Activated B cell treated with CpG ODN at 0.5 μM for 24 hours (primary cell): ENCODE measurements at regions not wholly inside any gene's neighbourhood (a gene's known extent, or its start where the extent isn't known, plus 50 kb on each side); places are given as distances from the start of the nearest gene placed in this dataset.

Experiments
- ATAC-seq: fragments of 200-7000 bp; cut with Tn5 transposase; one replicate; pipeline ENCODE4 v1.10.0; 2021; ENCODE audit warnings: low read depth, mild to moderate bottlenecking, moderate library complexity
- CTCF ChIA-PET: fragments of 350-600 bp; sonication (Branson Sonifier 250); formaldehyde crosslinking; loops from one replicate; lab custom pipeline; 2021; ENCODE audit warnings: antibody characterized with exemption; lab: Charles Lee
- POLR2A ChIA-PET: fragments of 350-600 bp; sonication (Branson Sonifier 250); formaldehyde crosslinking; loops from one replicate; lab custom pipeline; 2021; ENCODE audit warnings: antibody characterized with exemption; lab: Charles Lee
- DNase-seq: peaks from one replicate; pipeline ENCODE4 v3.0.0; 2022
- H3K27ac Mint-ChIP-seq: one replicate; pipeline ENCODE4 v1.8.0; 2020; ENCODE audit warnings: mixed read lengths
- H3K27me3 Mint-ChIP-seq: one replicate; pipeline ENCODE4 v1.8.0; 2021; ENCODE audit warnings: mixed read lengths
- H3K36me3 Mint-ChIP-seq: one replicate; pipeline ENCODE4 v1.8.0; 2021; ENCODE audit warnings: low read depth, mixed read lengths
- H3K4me1 Mint-ChIP-seq: one replicate; pipeline ENCODE4 v1.8.0; 2021; ENCODE audit warnings: mixed read lengths
- H3K4me3 Mint-ChIP-seq: one replicate; pipeline ENCODE4 v1.8.0; 2020; ENCODE audit warnings: mild to moderate bottlenecking, mixed read lengths
- H3K9me3 Mint-ChIP-seq: one replicate; pipeline ENCODE4 v1.8.0; 2020; ENCODE audit warnings: mixed read lengths
- intact Hi-C: fragments of 100-400 bp; cut with micrococcal nuclease; formaldehyde crosslinking; loops from one replicate; pipeline ENCODE4 v1.15.1; 2024
- TF ChIP-seq, protein P1 (sequence below): fragments of 200-600 bp; IDR thresholded peaks from one replicate; pipeline ENCODE4 v1.8.0; 2022; ENCODE audit warnings: antibody characterized with exemption, mild to moderate bottlenecking

DNA sequence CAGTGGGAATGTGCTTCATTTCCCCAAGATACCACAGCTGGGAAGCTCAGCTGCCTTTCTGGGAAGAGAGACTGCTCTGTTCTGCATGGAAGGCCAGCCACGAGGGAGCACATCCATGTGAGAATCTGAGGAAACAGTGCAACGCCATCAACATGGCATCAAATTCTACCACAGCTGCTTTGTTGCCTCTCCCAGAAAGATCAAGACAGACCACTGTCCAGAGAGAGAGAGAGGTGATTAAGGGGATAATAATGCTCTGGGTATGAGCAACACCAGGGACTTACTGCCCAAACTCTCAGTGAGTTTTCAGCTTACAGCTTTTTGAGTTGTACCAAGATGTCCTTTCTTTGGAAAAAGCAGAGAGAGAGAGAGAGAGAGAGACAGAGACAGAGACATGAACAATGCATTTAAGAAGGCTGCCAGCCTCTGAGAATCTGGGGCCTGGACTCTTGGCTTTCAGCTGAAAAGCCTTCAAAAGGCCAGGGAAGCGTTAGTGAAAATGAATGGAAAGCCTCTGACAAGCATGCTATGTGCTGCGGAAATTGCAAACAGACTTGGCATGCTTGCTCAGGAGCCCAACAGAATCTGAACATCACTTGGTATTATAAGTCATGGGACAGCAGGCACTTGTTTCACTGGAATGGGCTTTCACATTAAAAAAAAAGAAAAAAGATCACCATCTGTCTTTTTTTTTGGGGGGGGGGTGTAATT, 223.1 kb downstream of the MAP2K6 start:
- no peak overlapping the region for H3K4me3 Mint-ChIP-seq
- DNase-seq (no peak), ATAC-seq (no peak)
- intact Hi-C loops, result no loop called here
- no peaks in the 10 kb centered on the region for H3K4me1 Mint-ChIP-seq
- H3K36me3 Mint-ChIP-seq, result no peaks in the 10 kb centered on the region
- H3K9me3 Mint-ChIP-seq, result no peaks in the 10 kb centered on the region
- POLR2A ChIA-PET, result no interaction called here
- CTCF ChIA-PET, result no interaction called here
- no peaks in the 10 kb centered on the region for H3K27me3 Mint-ChIP-seq
- TF ChIP-seq, protein P1, sequence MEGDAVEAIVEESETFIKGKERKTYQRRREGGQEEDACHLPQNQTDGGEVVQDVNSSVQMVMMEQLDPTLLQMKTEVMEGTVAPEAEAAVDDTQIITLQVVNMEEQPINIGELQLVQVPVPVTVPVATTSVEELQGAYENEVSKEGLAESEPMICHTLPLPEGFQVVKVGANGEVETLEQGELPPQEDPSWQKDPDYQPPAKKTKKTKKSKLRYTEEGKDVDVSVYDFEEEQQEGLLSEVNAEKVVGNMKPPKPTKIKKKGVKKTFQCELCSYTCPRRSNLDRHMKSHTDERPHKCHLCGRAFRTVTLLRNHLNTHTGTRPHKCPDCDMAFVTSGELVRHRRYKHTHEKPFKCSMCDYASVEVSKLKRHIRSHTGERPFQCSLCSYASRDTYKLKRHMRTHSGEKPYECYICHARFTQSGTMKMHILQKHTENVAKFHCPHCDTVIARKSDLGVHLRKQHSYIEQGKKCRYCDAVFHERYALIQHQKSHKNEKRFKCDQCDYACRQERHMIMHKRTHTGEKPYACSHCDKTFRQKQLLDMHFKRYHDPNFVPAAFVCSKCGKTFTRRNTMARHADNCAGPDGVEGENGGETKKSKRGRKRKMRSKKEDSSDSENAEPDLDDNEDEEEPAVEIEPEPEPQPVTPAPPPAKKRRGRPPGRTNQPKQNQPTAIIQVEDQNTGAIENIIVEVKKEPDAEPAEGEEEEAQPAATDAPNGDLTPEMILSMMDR, result no peak
- no peak overlapping the region for H3K27ac Mint-ChIP-seq

DNA sequence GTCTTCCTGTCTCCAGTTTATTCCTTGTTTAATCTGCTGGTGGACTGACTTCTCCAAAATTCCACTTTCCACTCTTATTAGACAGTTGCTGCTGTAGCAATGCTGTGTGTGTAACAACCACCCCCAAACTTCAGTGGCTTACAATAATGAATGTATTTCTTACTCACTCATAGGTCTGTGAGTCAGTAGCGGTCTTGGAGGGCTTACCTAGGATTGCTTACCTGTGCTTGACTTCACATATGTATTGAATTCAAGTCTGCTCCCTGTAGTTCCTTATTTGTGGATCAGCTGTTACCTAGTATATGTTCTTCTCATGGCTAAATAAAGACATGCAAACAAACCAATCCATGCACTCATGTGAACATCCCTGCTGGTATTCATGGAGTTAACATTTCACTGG, 224.6 kb downstream of the MAP2K6 start:
- Mint-ChIP-seq H3K27ac (no peak overlapping the region), H3K4me3 (no peak overlapping the region), H3K9me3 (no peaks in the 10 kb centered on the region), H3K4me1 (no peaks in the 10 kb centered on the region), H3K36me3 (no peaks in the 10 kb centered on the region), H3K27me3 (no peaks in the 10 kb centered on the region)
- ChIA-PET CTCF (no interaction called here), POLR2A (no interaction called here)
- DNase-seq, result no peak
- TF ChIP-seq, protein P1, result no peak
- ATAC-seq, result no peak
- intact Hi-C loops, result no loop called here

- H3K27me3 Mint-ChIP-seq, result no peaks in the 10 kb centered on the region
- intact Hi-C loops, result no loop called here
- TF ChIP-seq, protein P1, result no peak
- H3K4me1 Mint-ChIP-seq, result no peaks in the 10 kb centered on the region
- H3K9me3 Mint-ChIP-seq, result no peaks in the 10 kb centered on the region
- no peak for DNase-seq
- ATAC-seq, result no peak
- no peak overlapping the region for H3K4me3 Mint-ChIP-seq
- no peaks in the 10 kb centered on the region for H3K36me3 Mint-ChIP-seq
- no peak overlapping the region for H3K27ac Mint-ChIP-seq
- POLR2A ChIA-PET, result no interaction called here
- CTCF ChIA-PET, result no interaction called here
Measured at GRCh38 chr17:69640073-69640472, 225.6 kb downstream of the MAP2K6 start.

- no peak overlapping the region for H3K4me3 Mint-ChIP-seq
- H3K27ac Mint-ChIP-seq, result no peak overlapping the region
- intact Hi-C loops, result no loop called here
- no peaks in the 10 kb centered on the region for H3K27me3 Mint-ChIP-seq
- H3K36me3 Mint-ChIP-seq, result no peaks in the 10 kb centered on the region
- peaks cover 3% of the 10 kb centered on the region for H3K9me3 Mint-ChIP-seq
- no peak for DNase-seq
- CTCF ChIA-PET, result no interaction called here
- no peaks in the 10 kb centered on the region for H3K4me1 Mint-ChIP-seq
- POLR2A ChIA-PET, result no interaction called here
- ATAC-seq, result no peak
- TF ChIP-seq, protein P1, result no peak
Measured at GRCh38 chr17:69643686-69644085, 229.2 kb downstream of the MAP2K6 start.

DNA sequence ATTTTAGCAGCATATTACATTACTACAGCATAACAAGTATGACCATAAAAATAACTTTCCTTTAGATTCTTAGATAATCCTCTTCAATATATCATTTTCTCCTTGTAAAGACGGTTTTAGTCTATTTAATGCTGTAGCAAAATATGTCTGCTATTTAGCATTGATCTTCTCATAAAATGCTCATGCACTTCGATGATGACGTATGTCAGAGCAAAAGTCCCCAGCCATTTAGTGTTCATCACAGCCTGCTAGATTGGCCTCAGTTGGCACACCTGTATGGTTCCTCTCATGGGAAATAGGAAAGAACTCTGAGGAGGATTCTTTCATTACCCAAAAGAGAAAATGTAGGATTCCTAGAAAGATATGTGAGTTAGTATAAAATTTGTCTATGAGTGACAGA, 232.2 kb downstream of the MAP2K6 start:
- no peak overlapping the region for H3K4me3 Mint-ChIP-seq
- ATAC-seq (no peak), DNase-seq (no peak)
- TF ChIP-seq, protein P1, result no peak
- H3K36me3 Mint-ChIP-seq, result no peaks in the 10 kb centered on the region
- no peak overlapping the region for H3K27ac Mint-ChIP-seq
- POLR2A ChIA-PET, result no interaction called here
- H3K9me3 Mint-ChIP-seq, result peaks cover 3% of the 10 kb centered on the region
- no peaks in the 10 kb centered on the region for H3K27me3 Mint-ChIP-seq
- H3K4me1 Mint-ChIP-seq, result no peaks in the 10 kb centered on the region
- CTCF ChIA-PET, result no interaction called here
- intact Hi-C loops, result no loop called here
